NCI-H2107 treated with DMSO at 0.1 percent for 48 hours (cell line): ENCODE measurements at regions not wholly inside any gene's neighbourhood (a gene's known extent, or its start where the extent isn't known, plus 50 kb on each side); places are given as distances from the start of the nearest gene placed in this dataset.
"Not testable (repeated sequence)": the region's sequence is repeated elsewhere in the genome, so short reads cannot be mapped to it uniquely, and the experiment has no call there.

Experiments used
- DNase-seq: peaks from one replicate; lab custom pipeline; 2025; ENCODE audit not compliant: unreplicated experiment; lab: John Stamatoyannopoulos, UW

DNA sequence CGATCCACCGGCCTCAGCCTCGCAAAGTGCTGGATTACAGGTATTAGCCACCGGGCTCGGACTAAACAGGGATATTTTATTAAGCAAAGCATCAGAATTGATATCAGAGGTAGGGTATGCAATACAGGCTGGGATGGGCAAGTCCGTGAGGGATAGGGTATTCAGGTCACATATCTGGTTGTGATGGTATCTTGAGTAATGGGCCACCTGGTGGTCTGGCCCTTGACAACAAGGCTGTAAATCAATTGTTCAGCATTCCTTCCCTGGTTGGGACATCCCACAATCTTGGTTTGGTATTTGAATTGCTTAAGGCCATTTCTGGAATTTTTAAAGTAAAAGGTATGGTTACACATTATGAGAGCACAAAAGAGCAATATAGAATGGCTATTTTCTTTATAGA is 1588.0 kb downstream of the SLITRK1 start:
- no peak for DNase-seq

DNA sequence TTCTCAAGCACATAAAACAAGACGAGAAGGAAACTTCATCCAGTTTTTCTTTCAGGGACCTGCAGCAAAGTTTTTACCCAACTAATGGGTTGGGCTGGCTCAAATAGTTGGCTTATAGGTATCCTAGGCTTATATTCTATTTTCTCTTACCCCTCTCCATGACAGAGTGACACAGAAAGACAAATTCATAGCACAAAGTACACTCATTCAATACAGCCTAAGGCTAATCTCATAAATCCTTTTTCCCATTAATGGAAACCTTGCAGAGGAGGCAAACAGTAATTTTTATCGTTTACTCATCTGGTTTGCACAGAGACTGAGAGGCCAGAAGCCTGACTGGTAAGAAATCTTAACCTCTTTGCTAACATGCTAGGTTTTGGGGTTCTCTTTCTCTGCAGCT is 1589.9 kb downstream of the SLITRK1 start:
- no peak for DNase-seq

DNA sequence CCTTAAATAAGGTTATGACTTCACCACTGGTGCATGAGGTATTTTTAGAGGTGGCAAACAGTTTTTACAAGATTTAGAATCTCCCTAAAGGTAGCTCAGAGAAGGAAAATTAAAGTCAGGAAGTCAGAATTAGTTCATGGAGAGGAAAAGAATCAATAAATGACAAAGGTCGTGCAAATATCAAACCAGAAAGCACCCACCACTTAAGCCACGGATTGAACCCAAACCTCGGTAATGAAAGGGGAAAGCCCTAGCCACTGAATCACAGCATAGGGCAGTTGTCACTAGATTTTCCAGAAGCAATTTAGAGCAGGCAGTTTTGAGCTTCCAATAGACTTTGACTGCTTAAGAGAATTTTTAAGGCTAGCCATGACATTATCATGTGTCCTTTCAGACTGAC is 1590.4 kb downstream of the SLITRK1 start:
- no peak for DNase-seq

DNA sequence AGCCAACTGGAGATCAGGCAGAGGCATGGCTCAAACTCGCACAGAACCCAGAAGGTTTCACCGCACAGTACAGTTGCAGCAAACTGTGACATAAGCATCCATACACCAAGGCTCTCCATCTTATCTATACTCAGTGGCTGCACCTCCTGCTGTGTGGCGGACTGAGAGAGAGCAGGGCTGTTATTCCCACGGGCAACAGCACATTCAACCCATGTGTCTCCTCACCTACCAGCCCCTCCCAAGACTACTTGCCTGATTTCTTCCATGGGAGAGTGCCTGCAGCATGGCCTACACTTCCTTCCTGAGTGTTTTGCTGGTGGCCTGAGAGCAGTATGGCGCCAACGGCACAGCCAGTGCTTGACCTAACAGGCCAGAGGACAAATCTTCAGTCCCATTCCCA is 1606.6 kb downstream of the SLITRK1 start:
- no peak for DNase-seq

DNA sequence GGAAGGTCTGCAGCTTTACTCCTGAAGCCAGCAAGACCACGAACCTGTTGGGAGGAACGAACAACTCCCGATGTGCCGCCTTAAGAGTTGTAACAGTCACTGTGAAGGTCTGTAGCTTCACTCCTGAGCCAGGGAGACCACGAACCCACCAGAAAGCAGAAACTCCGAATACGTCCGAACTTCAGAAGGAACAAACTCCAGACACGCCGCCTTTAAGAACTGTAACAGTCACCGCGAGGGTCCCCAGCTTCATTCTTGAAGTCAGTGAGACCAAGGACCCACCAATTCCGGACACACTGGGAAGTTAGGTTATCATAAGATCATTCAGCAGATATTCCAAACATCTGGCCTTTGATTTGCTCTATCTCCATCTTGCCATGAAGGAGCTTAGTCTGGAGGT is 1623.0 kb downstream of the SLITRK1 start:
- no peak for DNase-seq

DNA sequence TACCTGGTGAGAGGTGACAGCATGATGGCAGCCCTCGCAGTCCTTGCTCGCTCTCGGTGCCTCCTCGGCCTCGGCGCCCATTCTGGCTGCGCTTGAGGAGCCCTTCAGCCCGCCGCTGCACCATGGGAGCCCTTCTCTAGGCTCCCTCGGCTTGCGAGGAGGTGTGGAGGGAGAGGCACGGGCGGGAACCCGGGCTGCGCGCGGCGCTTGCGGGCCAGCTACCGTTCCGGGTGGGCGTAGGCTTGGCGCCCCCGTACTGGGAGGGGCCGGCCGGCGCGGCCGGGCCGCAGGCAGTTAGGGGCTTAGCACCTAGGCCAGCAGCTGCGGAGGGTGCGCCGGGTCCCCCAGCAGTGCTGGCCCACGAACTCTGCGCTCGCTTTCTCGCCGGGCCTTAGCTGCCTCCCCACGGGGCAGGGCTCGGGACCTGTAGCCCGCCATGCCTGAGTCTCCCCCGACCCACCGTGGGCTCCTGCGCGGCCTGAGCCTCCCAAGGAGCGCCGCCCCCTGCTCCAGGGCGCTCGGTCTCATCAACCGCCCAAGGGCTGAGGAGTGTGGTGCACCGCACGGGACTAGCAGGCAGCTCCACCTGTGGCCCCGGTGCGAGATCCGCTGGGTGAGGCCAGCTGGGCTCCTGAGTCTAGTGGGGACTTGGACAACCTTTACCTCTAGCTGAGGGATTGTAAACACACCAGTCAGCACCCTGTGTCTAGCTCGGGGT is 1624.3 kb downstream of the SLITRK1 start:
- DNase-seq, result no peak

DNA sequence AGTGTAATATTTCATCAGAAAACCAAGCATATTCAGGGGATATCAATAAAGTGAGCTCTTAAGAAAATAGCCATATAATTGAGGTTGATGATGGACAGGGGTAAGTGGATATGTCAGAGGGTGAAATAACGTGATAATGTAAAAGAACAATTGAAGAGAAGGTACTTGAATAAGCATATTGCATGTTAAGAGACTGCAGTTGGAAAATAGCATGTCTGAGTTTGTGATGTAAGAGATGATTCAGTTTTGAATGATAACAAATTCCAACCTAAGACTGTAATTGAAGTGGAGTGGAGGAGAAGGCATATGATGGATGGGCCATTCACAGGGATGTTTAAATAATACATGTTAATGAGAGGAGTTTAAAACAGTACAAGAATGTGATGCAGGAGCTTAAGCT is 1633.5 kb downstream of the SLITRK1 start:
- no peak for DNase-seq

DNA sequence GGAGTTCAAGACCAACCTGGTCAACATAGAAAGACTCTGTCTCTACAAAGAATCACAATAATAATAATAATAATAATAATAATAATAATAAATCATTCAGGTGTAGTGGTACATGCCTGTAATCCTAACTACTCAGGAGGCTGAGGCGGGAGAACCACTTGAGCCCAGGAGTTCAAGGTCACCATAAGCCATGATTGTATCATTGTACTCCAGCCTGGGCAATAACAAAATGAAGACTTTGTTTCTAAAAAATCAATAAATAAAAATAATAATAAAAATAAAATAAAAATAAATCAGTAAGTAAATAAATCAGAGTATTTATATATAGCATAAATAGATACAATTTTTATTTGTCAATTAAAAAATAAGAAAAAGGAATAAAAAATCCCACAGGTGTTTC is 1636.4 kb downstream of the SLITRK1 start:
- DNase-seq, result no peak

DNA sequence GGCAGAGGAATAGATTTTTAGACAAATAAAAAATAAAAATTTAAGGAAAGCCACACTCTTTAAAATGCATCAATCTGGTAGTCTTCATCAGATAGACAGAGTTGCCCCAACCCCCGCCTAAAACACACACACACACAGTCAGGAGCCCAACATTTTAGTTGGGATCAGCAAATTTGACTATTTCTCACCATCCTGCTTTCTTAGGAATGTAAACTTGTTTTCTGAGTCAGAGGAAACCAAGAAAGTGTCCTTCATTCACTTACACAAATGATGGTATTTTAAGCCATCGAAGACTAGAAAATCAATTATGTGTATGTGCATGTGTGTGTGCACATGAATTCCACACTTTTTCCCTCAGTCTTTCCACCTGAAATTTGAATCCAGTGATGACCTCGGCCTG is 1657.5 kb downstream of the SLITRK1 start:
- no peak for DNase-seq

DNA sequence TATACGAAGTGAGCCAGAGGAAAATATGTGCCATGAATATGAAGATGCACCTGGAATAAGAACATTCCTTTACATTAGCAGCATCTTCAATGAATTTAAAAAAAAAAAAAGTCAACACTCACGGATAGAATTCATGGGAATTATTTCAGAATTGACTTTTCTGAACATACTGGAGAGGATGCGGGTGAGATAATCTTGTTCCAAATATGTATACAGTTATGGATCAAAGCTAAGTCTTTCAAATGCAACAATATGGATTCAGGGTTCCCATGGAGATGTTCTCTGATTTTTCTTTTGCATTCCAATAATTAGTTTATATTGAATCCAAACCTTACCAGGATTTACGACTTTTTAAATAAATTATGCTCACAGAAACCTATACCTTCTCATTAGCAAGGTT is 1660.7 kb downstream of the SLITRK1 start:
- DNase-seq, result no peak

DNA sequence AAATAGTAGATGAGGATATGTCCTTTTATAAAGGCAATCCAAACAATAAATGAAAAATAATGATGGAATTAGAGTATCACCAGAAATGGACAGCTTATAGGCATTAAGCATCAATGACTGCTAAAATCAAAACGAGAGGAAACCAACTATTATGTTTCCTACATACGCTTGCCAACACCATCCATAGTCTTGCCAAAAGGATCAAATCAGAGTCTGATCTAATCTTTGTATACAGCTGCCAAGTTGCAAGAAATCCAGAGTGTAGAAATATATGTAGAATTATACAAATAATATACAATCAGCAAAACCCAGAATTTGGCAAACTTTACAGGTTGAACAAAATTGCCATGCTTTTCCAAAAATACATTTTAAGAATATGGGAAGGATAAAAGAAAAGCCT is 1661.6 kb downstream of the SLITRK1 start:
- DNase-seq, result no peak

DNA sequence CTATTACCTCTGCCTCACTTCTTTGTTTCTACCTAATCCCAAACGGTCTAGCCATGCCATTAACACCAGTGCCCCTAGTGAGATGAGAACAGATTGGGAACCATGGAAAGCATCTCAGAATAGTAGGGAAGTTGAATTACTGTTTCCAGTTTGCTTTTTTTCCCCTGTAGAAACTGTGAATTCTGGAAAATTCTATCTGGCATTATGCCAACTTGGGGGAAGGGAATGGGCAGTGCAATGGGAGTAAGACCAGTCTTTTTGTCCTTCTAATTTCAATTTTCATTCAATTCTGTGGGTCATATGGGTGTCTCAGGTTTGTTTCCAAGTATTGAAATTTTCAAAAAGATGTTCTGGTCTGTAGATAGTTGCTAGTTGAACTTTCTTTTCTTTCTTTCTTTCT is 1666.1 kb downstream of the SLITRK1 start:
- no peak for DNase-seq

DNA sequence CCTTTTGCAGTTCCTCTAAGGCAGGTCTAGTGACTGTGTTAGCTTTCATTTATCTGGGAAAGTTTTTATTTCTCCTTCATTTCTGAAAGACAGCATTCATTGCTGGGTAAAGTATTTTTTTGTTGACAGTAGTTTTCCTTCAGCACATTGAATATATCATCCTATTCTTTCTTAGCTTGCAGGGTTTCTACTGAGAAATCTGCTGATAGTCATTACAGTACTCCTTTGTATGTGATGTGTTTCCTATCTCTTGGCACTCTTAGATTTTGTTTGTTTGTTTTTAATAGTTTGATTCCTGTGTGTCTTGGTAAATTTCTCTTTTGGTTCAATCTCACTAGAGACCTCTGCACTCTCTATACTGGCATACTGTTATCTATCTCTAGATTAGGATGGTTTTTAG is 1667.9 kb downstream of the SLITRK1 start:
- DNase-seq, result no peak

DNA sequence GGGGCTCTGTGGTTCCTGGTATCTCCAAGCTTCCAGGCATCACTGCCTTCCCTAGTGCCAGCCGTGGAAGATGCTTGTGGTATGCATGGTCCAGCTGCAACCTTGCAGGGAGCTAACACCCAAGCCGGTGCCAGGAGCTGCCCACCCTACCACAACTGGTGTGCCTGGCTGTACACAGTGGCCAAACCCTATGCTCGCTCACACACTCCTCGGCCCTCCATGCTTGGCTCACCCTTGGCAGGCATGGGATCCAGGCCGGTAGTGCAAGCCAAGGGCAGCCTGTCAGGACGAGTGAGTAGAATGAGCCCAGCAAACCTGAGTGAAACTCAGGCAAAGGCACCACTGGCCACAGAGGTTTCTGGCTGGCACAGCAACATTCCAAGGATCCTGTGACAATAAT is 1676.0 kb downstream of the SLITRK1 start:
- no peak for DNase-seq

DNA sequence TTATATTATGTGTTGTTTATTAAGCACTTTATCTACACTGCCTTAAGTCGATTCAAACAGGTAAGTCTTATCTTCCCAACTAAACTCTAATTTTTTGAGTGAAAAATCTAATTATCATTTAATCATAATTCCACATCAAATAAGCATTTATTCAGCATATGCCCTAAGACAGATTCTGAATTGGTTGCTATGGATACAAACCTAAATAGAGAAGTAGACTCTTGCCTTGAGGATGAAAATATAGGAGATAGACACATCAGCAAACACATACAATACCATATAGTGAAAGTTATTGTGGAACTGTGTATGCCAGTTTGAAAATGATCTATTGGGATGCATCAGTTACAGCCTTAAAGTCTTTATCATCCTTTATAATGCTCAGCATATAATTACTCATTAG is 1679.9 kb downstream of the SLITRK1 start:
- DNase-seq, result no peak

DNA sequence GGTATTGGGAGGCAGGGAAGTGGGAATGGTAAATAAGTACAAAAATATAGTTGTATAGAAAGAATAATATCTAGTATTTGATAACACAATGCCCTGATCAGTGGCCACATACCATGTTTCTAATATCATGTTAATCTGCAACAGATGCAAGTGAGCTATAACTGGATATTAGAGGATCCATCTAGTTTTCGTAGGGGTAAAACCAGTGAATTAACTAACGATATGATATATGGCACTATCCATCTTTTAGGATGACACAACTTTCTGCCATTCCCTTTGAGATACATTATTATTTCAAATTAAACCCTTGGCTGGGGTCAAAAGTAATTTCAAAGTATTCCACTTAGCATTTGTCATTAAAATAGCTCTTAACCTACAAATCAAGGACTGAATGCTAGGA is 1686.2 kb downstream of the SLITRK1 start:
- no peak for DNase-seq

DNA sequence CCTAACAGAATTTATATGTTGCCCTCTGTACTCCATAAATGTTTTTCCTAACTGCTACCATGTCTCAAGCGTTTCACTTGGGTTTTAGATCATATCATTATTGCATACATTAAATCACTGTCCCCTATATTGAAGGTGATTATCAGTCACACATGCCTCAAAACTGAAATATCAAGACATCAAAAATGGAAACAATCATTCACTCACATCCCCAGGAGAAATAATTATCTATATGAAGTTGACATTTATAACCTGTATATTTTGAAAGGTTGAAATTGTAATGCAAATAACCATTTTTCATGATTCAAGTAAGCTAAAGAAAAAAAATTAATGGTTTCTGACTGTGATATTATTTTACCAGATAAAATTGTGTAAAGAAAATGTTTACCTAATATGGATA is 1695.0 kb downstream of the SLITRK1 start:
- no peak for DNase-seq

DNA sequence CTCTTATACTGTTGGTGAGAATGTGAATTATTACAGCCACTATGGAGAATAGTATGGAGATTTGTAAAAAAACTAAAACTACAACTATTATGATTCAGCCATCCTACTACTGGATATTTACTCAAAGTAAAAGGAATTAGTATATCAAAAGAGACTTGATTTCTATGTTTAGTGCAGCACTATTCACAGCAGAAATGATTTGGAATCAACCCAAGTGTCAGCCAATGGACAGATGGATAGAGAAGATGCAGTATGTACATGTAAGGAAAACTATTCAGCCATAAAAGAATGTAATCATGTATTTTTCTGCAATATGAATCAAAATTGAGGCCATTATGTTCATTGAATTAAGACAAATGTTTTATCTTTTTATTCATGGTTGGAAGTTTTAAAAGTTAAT is 1705.5 kb downstream of the SLITRK1 start:
- DNase-seq, result no peak

DNA sequence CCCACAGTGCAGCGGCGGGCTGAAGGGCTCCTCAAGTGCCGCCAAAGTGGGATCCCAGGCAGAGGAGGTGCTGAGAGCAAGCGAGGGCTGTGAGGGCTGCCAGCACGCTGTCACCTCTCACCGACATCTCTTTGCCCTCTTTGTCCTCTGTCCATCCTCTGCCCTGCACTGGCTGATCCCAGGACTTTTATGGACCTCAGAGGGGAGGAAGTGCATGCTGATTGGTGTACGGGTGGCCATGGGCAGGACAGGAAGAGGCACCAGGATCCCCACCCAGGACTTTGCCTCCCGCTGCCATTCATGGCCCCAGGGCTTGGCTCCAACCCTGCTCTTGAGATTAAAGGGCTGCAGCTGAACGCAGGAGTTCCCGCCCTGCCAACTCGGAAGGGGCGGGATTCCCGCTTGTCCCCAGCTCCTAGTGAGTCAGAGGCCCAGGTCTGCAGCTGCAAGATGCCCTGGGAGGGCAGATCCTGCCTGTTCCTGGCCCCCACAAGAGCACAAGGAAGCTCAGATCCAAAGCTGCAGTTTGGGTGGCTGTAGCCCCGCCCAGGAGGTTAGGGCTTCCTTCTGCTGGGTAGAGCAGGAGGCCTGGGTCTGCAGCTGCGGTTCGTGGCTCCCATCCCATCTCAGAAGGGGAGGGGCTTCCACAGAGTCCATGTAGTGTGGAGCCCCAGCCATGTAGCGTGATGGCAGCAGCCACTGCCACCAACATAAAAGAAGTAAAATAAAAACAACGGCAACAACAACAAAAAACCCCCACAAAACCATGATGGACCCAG is 1716.7 kb downstream of the SLITRK1 start:
- DNase-seq, result no peak

DNA sequence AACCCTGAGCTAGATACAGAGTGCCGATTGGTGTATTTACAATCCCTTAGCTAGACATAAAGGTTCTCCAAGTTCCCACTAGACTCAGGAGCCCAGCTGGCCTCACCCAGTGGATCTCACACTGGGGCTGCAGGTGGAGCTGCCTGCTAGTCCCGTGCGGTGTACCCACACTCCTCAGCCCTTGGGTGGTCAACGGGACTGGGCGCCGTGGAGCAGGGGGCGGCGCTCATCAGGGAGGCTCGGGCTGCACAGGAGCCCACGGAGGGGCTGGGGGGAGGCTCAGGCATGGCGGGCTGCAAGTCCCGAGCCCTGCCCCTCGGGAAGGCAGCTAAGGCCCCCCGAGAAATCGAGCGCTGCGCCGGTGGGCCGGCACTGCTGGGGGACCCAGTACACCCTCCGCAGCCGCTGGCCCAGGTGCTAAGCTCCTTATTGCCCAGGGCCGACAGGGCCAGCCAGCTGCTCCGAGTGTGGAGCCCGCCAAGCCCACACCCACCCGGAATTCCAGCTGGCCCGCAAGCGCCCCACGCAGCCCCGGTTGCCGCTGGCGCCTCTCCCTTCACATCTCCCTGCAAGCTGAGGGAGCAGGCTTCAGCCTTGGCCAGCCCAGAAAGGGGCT is 1717.4 kb downstream of the SLITRK1 start:
- not testable (repeated sequence) for DNase-seq

DNA sequence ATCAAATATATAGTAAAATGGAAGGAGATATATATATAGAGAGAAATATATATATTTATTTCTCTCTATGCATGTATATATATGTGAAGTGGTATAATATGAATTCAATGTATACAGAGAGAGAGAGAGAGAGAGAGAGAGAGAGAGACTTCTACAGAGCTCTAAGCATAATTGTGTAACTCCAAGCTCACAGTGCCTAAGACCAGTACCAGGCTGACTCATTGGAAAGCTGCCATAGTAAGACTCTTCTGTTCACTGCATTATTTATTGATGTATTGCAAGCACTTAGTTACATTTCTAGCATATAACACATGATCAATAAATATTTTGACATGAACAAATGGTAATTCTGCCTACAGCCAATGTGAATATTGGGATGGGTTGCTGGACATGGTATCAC is 1734.7 kb downstream of the SLITRK1 start:
- DNase-seq, result no peak

DNA sequence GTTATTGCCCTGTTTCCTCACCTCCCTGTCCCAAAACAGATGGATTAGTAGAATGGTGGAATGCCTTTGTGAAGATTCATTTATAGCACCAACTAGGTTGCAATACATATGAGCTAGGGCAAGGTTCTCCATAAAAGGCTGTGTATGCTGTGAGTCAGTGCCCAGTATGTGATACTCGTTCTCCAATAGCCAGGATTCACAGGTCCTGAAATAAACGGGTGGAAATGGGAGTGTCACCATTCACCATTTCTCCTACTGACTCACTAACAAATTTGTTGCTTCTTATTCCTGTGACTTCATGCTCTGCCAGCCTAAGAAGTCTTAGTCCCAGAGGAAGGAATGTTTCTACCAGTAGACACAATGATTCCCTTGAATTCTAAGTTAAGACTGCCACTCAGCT is 1745.4 kb downstream of the SLITRK1 start:
- no peak for DNase-seq
